Right lobe of liver (tissue), 4 donors: ENCODE measurements at regions not wholly inside any gene's neighbourhood (a gene's known extent, or its start where the extent isn't known, plus 50 kb on each side); places are given as distances from the start of the nearest gene placed in this dataset.

ENCODE experiments used
- CTCF ChIP-seq, 4 donors: fragments of 200-600 bp in 3 of 4; fragments of 450-650 bp in 1 of 4; IDR thresholded peaks; one replicate each; pipeline versions ENCODE4 v1.5.1 to v1.8.0; 2016 to 2022; ENCODE audit warnings: antibody characterized with exemption in 4 of 4, mild to moderate bottlenecking in 2 of 4
- POLR2A ChIP-seq: fragments of 450-650 bp; IDR thresholded peaks from one replicate; pipeline ENCODE4 v1.6.1; 2017; ENCODE audit warnings: antibody characterized with exemption, mild to moderate bottlenecking
- donor health status: DM: no; HTN: no; CAD: no.
- donor health status: DM: no; HTN: no; CAD: no.
- donor health status: DM: no; HTN: yes; CAD: no.

DNA sequence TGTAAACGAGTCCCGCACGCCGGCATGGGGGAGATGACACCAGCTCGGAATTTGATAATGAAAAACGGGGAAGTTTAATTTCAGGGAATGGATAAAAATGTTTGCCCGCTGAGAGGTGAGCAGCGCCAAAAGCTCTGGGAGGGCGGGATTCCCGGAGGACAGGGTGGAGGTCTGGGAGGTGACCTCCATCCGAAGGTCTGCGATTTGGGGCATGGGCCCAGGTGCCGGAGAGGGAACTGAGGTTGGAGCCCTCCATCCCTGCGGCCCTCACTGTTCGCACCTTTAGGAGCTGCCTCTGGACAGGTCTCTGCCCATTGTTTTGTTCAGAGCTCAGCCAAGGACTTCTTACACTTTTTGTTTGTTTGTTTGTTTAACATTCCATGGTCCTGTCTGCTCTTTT lies 129.8 kb downstream of the URI1 start:
- TF ChIP-seq POLR2A (no peak), CTCF (IDR thresholded peaks at IDR 0.05) (no peak)
